Stimulated activated CD4-positive, alpha-beta T cell treated with anti-CD3 and anti-CD28 coated beads, TNF-alpha, amount 100 ng/mL, for 24 hours (primary cell): ENCODE measurements at regions not wholly inside any gene's neighbourhood (a gene's known extent, or its start where the extent isn't known, plus 50 kb on each side); places are given as distances from the start of the nearest gene placed in this dataset.
A peak's percentile ranks its signal among the peaks of the same experiment; 100 is the strongest.

Experiments used
- DNase-seq, 3 experiments: peaks; one replicate each; pipeline ENCODE4 v3.0.0-alpha.2; 2020; ENCODE audit warnings: low read depth in 3 of 3

DNA sequence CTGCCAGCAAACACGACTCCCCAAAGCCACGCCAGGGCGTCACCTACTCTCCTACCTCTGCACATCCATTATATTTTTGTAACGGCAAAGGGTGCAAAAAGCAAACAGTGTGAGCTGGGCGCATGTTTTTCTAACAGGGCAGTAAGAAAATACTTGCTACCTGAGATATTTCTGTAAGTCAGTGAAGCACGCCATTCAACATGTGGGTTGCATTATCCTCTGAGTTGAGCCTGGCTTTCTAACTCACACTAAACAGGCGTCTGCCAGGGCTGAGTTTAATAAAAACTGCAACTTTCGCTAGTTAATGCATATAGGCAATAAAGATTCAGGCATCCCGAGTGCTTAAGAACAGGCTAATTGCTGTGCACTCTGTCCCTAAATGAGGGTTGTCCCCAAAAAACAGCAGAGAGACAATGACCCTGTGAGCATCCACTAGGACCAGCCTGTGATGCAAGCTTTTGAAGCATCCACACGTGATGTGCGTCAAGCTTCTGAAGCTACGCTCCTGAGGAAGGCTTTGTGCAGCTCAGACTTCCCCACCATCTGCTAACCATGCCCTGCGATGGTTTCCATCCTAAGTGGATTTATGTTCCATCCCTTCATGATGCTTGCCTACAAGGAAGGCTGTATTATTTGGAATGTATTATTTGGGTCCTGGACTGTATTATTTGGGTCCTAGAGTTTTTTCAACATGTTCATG, 70.0 kb upstream of the SIM2 start:
- no peak for DNase-seq

DNA sequence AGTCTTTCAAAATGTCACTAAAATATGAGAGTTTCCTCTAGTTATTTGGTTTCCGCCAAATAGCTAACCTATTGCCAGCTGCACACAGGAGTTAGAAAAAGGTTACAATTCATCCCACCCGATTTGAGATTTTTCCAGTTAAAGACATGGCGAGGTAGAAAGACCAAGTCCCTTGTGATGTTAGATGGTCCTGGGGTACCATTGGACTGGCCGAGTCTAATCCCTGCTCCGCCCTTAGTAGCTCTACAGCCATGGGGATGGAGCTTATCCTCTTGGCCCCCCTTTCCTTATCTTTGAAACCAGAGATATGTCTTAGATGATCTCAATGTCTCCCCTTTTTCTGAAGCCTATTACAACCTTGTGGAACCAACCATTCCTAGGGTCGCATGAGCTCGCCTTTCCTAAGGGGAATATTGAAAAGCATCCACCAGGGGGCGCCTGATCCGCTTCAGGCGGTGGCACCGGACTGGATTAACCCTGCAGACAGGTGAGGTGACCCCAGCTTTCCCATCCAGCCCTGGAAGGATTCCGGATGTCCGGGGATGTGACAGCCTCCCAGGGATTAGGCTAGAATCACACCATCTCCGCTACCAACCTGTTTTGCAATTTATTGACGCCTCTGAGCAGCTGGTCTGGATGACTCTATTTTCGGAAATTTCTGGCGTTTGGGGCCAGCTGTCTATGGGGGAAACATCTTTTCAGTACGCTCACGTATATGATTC, 68.3 kb upstream of the SIM2 start:
- peak; percentile 39 to 62 (median 43) for DNase-seq

DNA sequence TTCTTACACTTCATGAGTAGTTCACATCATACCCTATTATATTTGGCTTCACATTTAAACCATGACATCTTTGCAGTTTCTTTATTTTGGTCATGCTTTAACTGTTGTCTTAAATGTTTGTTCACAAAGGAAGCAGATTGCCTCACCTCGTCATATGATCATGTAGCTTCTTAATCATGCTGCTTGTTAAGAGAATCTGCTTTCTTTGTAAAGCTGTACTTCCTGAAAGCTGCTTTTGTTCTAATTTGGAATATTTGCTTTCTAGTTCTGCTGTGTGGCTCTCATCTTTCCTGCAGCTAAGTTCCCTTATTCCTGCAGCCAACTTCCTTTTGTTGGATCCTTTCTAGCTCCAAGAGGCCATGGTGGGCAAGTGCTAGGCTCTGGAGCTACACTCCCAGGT, 62.9 kb upstream of the SIM2 start:
- no peak for DNase-seq

DNA sequence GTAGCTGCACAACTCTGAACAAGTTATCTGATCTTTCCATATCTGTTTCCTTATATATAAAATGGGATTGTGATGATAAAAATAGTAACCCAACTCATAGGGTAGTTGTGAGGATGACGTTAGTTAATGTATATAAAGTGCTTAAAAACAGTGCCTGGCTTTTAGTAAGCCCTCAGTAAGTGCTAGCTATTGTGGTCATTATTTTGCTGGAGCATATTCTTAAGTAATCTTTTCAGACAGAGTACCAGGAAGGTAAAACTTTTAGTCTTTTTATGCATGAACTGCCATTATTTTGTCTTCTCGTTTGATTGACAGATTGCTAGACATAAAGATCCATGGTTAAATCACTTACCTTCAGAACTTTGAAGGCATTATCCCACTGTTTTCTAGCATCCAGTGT, 62.5 kb upstream of the SIM2 start:
- DNase-seq, result no peak

DNA sequence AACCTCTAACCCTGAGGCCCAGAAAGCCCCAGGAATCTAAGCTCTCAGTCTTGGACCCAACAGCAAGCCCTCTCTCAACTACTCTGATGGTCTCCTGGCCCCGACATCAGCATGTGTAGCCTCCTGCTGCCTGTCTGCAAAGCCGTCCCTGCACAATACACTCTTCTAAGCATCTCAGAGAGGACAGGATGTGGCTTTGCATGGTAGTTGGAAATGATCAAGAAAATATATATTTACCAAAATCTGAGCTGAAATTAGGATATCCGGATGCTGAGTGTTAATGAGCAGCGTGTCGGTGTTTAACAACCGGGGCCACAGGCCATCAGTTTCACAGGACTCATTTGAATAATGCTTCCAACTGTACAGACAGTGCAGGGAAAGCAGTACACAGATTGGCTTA, 59.1 kb upstream of the SIM2 start:
- DNase-seq, result no peak

DNA sequence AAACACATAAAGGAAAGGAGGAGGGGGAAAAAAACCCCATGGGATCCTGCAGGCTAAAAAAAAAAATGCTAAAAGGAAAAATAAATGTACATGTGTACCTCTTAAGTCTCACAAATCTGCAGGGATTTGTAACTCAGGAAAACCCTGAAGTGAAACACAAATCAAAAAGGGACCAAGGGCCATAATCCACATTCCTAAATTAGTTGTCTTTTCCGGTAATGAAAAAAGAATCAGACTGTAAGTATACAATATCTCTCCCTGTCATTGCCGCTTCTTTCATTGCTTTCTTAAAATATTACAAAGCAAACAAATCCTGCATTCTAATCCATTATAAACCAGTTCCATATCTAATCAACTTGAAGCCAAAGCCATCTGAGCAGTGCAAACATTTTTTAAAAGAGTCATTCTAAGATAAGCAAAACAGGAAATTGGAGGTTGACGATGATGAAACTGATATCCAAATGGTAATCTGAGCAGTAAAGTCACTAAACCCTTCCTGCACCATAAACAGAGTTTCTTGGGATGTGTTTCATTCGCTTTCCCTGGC, 58.7 kb upstream of the SIM2 start:
- no peak for DNase-seq

DNA sequence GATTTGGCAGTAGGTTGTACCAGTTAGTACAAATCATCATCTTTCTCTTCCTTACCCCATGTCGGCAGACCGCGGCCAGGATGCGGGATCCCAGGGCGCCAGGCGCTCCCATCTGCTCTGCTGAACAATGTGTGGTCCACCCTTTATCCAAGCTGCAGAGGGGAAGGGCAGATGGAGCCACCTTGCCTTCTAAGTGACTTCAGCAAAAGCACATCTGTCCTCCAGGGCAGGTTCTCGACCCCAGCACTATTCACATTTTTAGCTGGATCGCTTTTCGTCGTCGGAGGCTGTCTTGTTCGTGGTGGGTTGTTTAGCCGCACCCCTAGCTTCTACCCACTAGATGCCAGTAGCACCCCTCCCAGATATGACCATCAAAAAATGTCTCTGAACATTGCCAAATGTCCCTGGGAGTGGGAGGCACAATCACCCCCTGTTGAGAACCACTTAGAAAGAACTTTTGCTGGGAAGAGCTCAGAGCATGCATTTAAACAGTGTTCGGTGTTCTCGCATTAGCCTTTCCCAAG, 58.1 kb upstream of the SIM2 start:
- DNase-seq, result no peak

DNA sequence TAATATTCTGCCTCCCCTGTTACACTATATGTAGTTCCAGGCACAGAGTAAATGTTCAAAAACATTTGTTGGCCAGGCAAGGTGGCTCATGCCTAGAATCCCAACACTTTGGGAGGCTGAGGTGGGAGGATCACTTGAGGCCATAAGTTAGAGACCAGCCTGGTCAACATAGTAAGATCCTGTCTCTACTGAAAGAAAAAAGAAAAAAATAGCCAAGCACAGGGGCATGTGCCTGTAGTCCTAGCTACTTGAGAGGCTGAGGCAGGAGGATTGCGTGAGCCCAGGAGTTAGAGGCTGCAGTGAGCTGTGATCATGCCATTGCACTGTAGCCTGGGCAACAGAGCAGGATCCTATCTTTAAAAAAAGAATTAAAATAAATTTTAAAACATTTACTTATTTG, 57.6 kb upstream of the SIM2 start:
- no peak for DNase-seq

DNA sequence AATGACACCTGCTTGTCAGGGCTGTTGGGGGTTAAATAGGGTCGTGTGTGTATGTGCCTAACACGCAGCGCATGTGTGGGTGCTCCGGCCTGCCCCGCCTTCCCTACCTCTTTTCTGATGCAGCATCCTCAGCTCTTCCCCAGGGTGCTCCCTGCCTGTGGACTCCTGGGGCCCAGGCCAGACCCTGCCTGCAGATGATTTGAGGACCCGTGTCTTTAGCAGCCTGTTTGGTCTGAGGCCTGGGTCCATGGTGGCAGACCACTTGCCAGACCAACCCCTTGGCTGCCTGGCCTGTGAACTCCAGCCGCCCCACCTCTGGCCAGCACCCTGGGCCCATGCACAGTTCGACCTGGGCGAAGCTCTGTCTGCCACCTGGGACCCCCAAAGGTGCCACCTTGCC, 57.0 kb upstream of the SIM2 start:
- no peak for DNase-seq

DNA sequence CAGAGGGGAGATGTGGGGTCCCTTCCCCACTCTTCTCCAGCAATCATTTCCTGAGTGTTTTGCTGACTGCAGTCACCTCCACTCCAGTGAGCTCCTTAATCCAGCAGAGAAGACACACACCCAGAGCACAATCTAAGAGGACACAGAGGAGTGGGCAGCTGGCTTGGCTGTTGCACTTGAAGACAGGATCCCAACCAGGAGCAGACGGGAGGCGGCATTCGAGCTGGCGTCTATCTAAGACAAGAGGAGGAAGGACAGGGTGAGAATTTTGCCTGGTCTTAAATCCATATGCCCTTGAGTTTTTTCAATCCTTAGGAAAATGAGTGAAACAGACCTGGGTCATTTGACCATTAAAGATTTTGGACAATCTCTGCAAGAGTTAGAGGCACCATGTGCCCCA, 56.1 kb upstream of the SIM2 start:
- DNase-seq, result no peak

DNA sequence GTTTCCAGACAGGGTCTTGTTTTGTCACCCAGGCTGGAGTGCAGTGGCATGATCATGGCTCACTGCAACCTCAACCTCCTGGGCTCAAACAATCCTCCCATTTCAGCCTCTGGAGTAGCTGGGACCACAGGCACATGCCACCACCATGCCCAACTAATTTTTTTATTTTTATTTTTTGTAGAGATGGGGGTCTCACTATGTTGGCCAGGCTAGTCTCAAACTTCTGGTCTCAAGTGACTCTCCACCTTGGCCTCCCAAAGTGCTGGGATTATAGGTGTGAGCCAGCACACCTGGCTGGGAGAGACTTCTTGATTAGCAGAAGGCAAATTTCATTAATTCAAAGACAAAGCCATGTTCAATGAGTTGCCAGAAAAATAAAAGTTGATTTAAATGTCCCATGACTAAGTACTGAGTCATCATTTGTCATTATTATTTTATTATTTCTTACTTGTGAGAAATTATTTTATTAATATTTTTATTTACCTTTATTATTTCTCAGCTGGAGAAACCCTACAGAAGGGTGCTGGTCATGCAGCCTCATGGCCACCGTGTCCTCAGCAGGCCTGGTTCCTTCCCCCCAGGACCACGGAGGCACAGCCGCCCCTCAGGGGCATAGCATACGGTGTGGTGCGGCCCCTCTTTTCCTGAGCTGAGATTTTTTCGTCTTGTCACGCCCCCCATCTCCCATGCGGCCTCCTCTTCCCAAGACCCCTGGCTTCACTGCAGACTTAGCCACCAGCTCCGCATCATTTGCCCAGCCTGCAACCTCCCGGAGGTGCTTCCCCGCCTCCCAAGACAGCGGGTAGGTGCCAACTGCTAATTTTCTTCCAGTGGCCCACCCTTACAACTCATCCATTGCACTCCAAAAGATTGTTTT, 55.3 kb upstream of the SIM2 start:
- DNase-seq, result no peak

DNA sequence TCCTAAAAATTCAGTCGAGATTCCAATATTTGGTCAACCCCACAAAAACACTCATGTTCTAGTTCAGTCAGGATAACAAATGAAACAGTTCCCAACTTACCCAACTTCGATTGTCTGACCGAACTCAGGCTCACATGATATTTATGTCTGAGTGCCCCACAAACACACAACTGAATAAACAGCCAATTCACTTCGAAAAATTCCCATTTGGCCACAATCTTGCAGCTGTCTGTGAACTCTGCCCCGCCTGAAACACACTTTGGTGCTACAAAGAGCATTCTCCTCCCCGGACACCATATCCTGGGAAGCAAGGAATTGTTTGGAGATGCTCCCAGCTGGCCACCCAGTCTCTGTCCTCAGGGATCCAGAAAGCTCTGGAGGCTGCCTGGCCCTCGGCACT, 52.9 kb upstream of the SIM2 start:
- DNase-seq, result no peak

DNA sequence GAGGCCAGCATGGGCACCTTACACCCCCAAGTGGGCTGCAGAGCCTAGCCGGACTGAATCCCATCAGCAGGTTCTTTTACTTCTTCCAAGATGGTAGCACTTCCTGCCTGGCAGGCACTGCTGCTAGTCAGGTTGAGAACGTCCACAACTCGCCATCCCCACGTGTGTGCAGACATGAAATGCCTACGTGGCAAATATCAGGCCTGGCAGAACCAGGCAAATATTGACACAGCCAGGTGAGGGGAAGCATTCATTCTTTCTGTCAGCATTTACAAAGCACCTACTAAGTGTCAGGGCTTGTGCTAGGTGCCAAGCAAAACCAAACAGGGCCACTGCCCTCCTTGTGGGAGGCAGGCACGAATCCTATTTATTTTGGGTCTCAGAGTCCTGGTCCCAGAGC, 52.3 kb upstream of the SIM2 start:
- no peak for DNase-seq

DNA sequence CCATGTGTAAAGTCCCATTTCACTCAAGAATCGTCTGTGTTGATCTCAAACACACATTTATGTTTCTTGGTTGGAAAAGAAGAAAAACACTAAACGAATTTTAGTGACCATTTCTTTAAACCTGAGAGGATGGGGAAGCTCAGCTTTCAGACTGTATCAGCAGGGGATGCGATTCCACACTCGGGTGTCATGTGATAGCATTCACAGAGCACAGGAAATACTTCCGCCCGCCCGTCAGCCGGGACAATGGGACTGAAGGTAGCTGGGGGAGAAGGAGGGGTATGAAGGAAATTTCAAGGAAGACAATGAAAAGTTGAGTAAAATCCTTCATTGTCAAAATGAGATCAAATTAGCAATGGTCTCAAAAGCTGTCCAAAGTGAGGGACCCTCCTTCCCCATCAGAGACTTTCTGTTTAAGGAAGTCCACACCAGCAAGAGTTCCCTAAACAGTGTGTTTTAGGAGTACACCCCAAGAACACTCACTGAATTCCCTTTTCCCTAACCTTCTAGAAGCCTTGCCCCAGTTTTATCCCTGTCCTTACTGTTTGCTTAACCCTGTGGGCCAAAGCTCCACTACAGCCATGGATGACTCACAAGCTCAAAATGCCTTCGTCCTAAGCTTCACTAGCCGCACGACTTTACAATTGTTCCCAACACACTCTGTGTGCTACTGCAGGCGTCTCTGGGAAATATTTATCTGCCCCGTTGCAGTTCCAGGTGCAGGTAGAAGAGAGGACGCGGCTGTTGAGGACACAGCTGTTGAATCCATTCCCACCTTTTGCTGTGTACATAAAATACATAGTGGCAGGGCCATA, 51.4 kb upstream of the SIM2 start:
- DNase-seq, result no peak
